ENCODE measurements at regions not wholly inside any gene's neighbourhood (a gene's known extent, or its start where the extent isn't known, plus 50 kb on each side); places are given as distances from the start of the nearest gene placed in this dataset.
"Not testable (repeated sequence)": the region's sequence is repeated elsewhere in the genome, so short reads cannot be mapped to it uniquely, and the experiment has no call there.

DNA sequence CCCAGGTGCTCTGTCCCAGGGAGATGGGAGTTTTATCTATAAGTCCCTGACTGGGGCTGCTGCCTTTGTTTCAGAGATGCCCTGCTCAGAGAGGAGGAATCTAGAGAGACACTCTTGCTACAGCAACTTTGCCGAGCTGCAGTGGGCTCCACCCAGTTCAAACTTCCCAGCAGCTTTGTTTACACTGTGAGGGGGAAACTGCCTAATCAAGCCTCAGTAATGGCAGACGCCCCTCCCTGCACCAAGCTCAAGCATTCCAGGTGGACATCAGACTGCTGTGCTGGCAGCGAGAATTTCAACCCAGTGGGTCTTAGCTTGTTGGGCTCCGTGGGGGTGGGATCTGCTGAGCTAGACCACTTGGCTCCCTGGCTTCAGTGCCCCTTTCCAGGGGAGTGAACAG lies 50.2 kb upstream of the RASA1 start:
- not testable (repeated sequence) for DNase-seq

Data from CD4-positive, alpha-beta T cell treated with Interleukin-12 subunit alpha and Interleukin-12 subunit beta, for 1 hour (primary cell).